Right atrium auricular region (tissue), 2 donors: ENCODE measurements at regions not wholly inside any gene's neighbourhood (a gene's known extent, or its start where the extent isn't known, plus 50 kb on each side); places are given as distances from the start of the nearest gene placed in this dataset.

Source experiments
- DNase-seq: peaks from one replicate; pipeline ENCODE4 v3.0.0-alpha.2; 2019; ENCODE audit warnings: low spot score
- H3K27ac ChIP-seq, 2 donors: fragments of 200-600 bp; sonication (generic); 1 replicate in 1 of 2; 2 replicates in 1 of 2; pipeline ENCODE4 v1.5.1; 2016 to 2019
- H3K27me3 ChIP-seq, 2 donors: fragments of 200-600 bp; sonication (generic); one replicate each; pipeline versions ENCODE4 v1.5.1 to v1.6.0; 2017 to 2019
- H3K36me3 ChIP-seq: fragments of 200-600 bp; sonication (generic); one replicate; pipeline ENCODE4 v1.5.1; 2016
- H3K4me1 ChIP-seq, 2 donors: fragments of 200-600 bp; sonication (generic); one replicate each; pipeline versions ENCODE4 v1.5.1 to v1.6.0; 2017 to 2019
- H3K4me3 ChIP-seq, 2 donors: fragments of 200-600 bp; sonication (generic); 1 replicate in 1 of 2; 2 replicates in 1 of 2; pipeline ENCODE4 v1.5.1; 2017 to 2019; ENCODE audit warnings: mild to moderate bottlenecking in 1 of 2, moderate library complexity in 1 of 2
- H3K9me3 ChIP-seq, 2 donors: fragments of 200-600 bp; sonication (generic); one replicate each; pipeline ENCODE4 v1.5.1; 2019
- CTCF ChIP-seq, 2 donors: fragments of 200-600 bp; sonication (generic); IDR thresholded peaks; one replicate each; pipeline ENCODE4 v1.5.1; 2019; ENCODE audit warnings: antibody characterized with exemption in 2 of 2

- H3K27me3 ChIP-seq = no peaks in the 10 kb centered on the region
- peaks cover 0 to 8% of the 10 kb centered on the region in 2 donors for H3K9me3 ChIP-seq
- no peaks in the 10 kb centered on the region for H3K36me3 ChIP-seq
- no peak for DNase-seq
- H3K27ac ChIP-seq = no peak overlapping the region
- no peak overlapping the region for H3K4me3 ChIP-seq
- TF ChIP-seq CTCF (IDR thresholded peaks at IDR 0.05) = no peak
- H3K4me1 ChIP-seq = no peaks in the 10 kb centered on the region
Observed at GRCh38 chr11:129503646-129504045, 128.0 kb downstream of the BARX2 start.

GRCh38 chr11:129505266-129505665 lies 129.6 kb downstream of the BARX2 start:
- Histone ChIP-seq H3K27ac (no peak overlapping the region), H3K4me1 (no peaks in the 10 kb centered on the region), H3K36me3 (no peaks in the 10 kb centered on the region), H3K4me3 (no peak overlapping the region), H3K9me3 (peaks cover 0 to 8% of the 10 kb centered on the region in 2 donors), H3K27me3 (no peaks in the 10 kb centered on the region)
- DNase-seq = no peak
- no peak for TF ChIP-seq CTCF (IDR thresholded peaks at IDR 0.05)

- H3K27ac ChIP-seq = no peak overlapping the region
- no peaks in the 10 kb centered on the region for H3K36me3 ChIP-seq
- no peak overlapping the region for H3K4me3 ChIP-seq
- no peak for DNase-seq
- H3K27me3 ChIP-seq = no peaks in the 10 kb centered on the region
- no peaks in the 10 kb centered on the region for H3K4me1 ChIP-seq
- TF ChIP-seq CTCF (IDR thresholded peaks at IDR 0.05) = no peak
- H3K9me3 ChIP-seq = no peaks in the 10 kb centered on the region
Observed at GRCh38 chr11:129508163-129508562, 132.5 kb downstream of the BARX2 start.

- H3K36me3 ChIP-seq = no peaks in the 10 kb centered on the region
- no peak overlapping the region for H3K4me3 ChIP-seq
- no peaks in the 10 kb centered on the region for H3K27me3 ChIP-seq
- peaks cover 0 to 10% of the 10 kb centered on the region in 2 donors for H3K9me3 ChIP-seq
- TF ChIP-seq CTCF (IDR thresholded peaks at IDR 0.05) = no peak
- no peak for DNase-seq
- no peak overlapping the region for H3K27ac ChIP-seq
- H3K4me1 ChIP-seq = no peaks in the 10 kb centered on the region
Observed at GRCh38 chr11:129528296-129528695, 152.6 kb downstream of the BARX2 start.

GRCh38 chr11:129530154-129530895 lies 154.7 kb downstream of the BARX2 start:
- Histone ChIP-seq H3K9me3 (peaks cover 0 to 9% of the 10 kb centered on the region in 2 donors), H3K4me3 (no peak overlapping the region), H3K4me1 (no peaks in the 10 kb centered on the region), H3K36me3 (no peaks in the 10 kb centered on the region), H3K27ac (no peak overlapping the region), H3K27me3 (no peaks in the 10 kb centered on the region)
- DNase-seq = no peak
- TF ChIP-seq CTCF (IDR thresholded peaks at IDR 0.05) = no peak

- Histone ChIP-seq H3K27me3 (no peaks in the 10 kb centered on the region), H3K36me3 (no peaks in the 10 kb centered on the region), H3K4me1 (no peaks in the 10 kb centered on the region), H3K27ac (no peak overlapping the region), H3K4me3 (no peak overlapping the region), H3K9me3 (peaks cover 0 to 23% of the 10 kb centered on the region in 2 donors)
- DNase-seq = no peak
- no peak for TF ChIP-seq CTCF (IDR thresholded peaks at IDR 0.05)
Observed at GRCh38 chr11:129533395-129533794, 157.7 kb downstream of the BARX2 start.
